ENCODE measurements at regions not wholly inside any gene's neighbourhood (a gene's known extent, or its start where the extent isn't known, plus 50 kb on each side); places are given as distances from the start of the nearest gene placed in this dataset.

- FAIRE-seq (no peak), DNase-seq (ENCODE audit: insufficient read length, low spot score) (no peak)
Observed at GRCh38 chr2:118622913-118623312, 224.5 kb downstream of the EN1 start.

- FAIRE-seq = no peak
- DNase-seq (ENCODE audit: insufficient read length, low spot score) = no peak
Observed at GRCh38 chr2:118622108-118622507, 225.3 kb downstream of the EN1 start.

- FAIRE-seq (no peak), DNase-seq (ENCODE audit: insufficient read length, low spot score) (no peak)
Observed at GRCh38 chr2:118618279-118618678, 229.2 kb downstream of the EN1 start.

GRCh38 chr2:118616432-118616831, 231.0 kb downstream of the EN1 start:
- DNase-seq (ENCODE audit: insufficient read length, low spot score) (no peak), FAIRE-seq (no peak)

- DNase-seq (ENCODE audit: insufficient read length, low spot score) (no peak), FAIRE-seq (no peak)
Observed at GRCh38 chr2:118614841-118615271, 232.6 kb downstream of the EN1 start.

- FAIRE-seq (no peak), DNase-seq (ENCODE audit: insufficient read length, low spot score) (no peak)
Observed at GRCh38 chr2:118613737-118614136, 233.7 kb downstream of the EN1 start.

- DNase-seq (ENCODE audit: insufficient read length, low spot score) = no peak
- FAIRE-seq = no peak
Observed at GRCh38 chr2:118611691-118612090, 235.8 kb downstream of the EN1 start.

GRCh38 chr2:118609138-118609537, 238.3 kb downstream of the EN1 start:
- DNase-seq (ENCODE audit: insufficient read length, low spot score) = no peak
- FAIRE-seq = no peak

- FAIRE-seq = no peak
- DNase-seq (ENCODE audit: insufficient read length, low spot score) = no peak
Observed at GRCh38 chr2:118607641-118608040, 239.8 kb downstream of the EN1 start.

GRCh38 chr2:118604811-118605210, 242.6 kb downstream of the EN1 start:
- no peak for FAIRE-seq
- no peak for DNase-seq (ENCODE audit: insufficient read length, low spot score)

- DNase-seq (ENCODE audit: insufficient read length, low spot score) = no peak
- no peak for FAIRE-seq
Observed at GRCh38 chr2:118604371-118604770, 243.1 kb downstream of the EN1 start.

- no peak for FAIRE-seq
Observed at GRCh38 chr2:118599141-118599540, 248.3 kb downstream of the EN1 start.

GRCh38 chr2:118596620-118597019, 250.8 kb downstream of the EN1 start:
- FAIRE-seq (no peak), DNase-seq (ENCODE audit: insufficient read length, low spot score) (no peak)

More at GRCh38 chr2:118599141-118599540, 248.3 kb downstream of the EN1 start:
- DNase-seq (ENCODE audit: insufficient read length, low spot score) = no peak

- DNase-seq (ENCODE audit: insufficient read length, low spot score) (no peak), FAIRE-seq (no peak)
Observed at GRCh38 chr2:118593257-118593656, 254.2 kb downstream of the EN1 start.

GRCh38 chr2:118591223-118591622, 256.2 kb downstream of the EN1 start:
- no peak for FAIRE-seq
- DNase-seq (ENCODE audit: insufficient read length, low spot score) = no peak

GRCh38 chr2:118589721-118590120, 257.7 kb downstream of the EN1 start:
- no peak for DNase-seq (ENCODE audit: insufficient read length, low spot score)
- no peak for FAIRE-seq

GRCh38 chr2:118588850-118589249, 258.6 kb downstream of the EN1 start:
- FAIRE-seq = no peak

GRCh38 chr2:118586312-118586711, 261.1 kb downstream of the EN1 start:
- DNase-seq (ENCODE audit: insufficient read length, low spot score) = no peak
- FAIRE-seq = no peak

More at GRCh38 chr2:118588850-118589249, 258.6 kb downstream of the EN1 start:
- DNase-seq (ENCODE audit: insufficient read length, low spot score) = no peak

GRCh38 chr2:118584877-118585276, 262.6 kb downstream of the EN1 start:
- no peak for DNase-seq (ENCODE audit: insufficient read length, low spot score)

GRCh38 chr2:118584062-118584749, 263.2 kb downstream of the EN1 start:
- FAIRE-seq = no peak
- DNase-seq (ENCODE audit: insufficient read length, low spot score) = no peak

More at GRCh38 chr2:118584877-118585276, 262.6 kb downstream of the EN1 start:
- no peak for FAIRE-seq

- DNase-seq (ENCODE audit: insufficient read length, low spot score) (no peak), FAIRE-seq (no peak)
Observed at GRCh38 chr2:118582058-118582457, 265.4 kb downstream of the EN1 start.

GRCh38 chr2:118580651-118581050, 266.8 kb downstream of the EN1 start:
- FAIRE-seq (no peak), DNase-seq (ENCODE audit: insufficient read length, low spot score) (no peak)

- FAIRE-seq = no peak
- DNase-seq (ENCODE audit: insufficient read length, low spot score) = no peak
Observed at GRCh38 chr2:118580107-118580506, 267.3 kb downstream of the EN1 start.

Data from HTR-8/SVneo (cell line).